Liver (tissue), 2 donors: ENCODE measurements at regions not wholly inside any gene's neighbourhood (a gene's known extent, or its start where the extent isn't known, plus 50 kb on each side); places are given as distances from the start of the nearest gene placed in this dataset.

Source experiments
- CTCF ChIP-seq: fragments of 150-350 bp; IDR thresholded peaks from 2 replicates; pipeline ENCODE4 v1.5.1; 2017; ENCODE audit warnings: improper control_type of control experiment, low read depth, low read length; ENCODE audit not compliant: missing input control
- TF ChIP-seq, protein P1 (sequence below): IDR thresholded peaks from 2 replicates; pipeline ENCODE4 v1.6.1; 2016; ENCODE audit warnings: antibody characterized with exemption
- donor health status: healthy.

- TF ChIP-seq, protein P1, sequence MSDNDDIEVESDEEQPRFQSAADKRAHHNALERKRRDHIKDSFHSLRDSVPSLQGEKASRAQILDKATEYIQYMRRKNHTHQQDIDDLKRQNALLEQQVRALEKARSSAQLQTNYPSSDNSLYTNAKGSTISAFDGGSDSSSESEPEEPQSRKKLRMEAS = no peak
- no peak for TF ChIP-seq CTCF
These were observed 55.9 kb upstream of the DIO3 start for GRCh38 chr14:101505236-101505970.
